ENCODE measurements at regions not wholly inside any gene's neighbourhood (a gene's known extent, or its start where the extent isn't known, plus 50 kb on each side); places are given as distances from the start of the nearest gene placed in this dataset.
"Not testable (repeated sequence)": the region's sequence is repeated elsewhere in the genome, so short reads cannot be mapped to it uniquely, and the experiment has no call there.

DNA sequence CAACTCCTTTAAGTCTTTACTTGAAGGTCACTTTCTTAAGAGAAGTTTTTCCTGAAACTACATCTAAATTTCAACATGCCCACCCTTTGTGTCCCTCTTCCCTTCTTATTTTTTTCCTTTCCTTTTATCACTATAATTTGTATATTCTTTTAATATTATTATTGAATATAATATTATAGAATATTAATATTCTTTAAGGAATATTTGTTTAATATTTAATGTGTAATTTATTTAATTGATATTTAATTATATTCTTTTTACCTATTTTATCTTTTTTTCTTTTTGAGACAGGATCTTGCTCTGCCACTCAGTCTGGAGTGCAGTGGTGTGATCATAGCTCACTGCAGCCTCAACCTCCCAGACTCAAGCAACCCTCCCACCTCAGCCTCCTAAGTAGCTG, 114.8 kb downstream of the KDR start:
- H3K27me3 Mint-ChIP-seq: no peaks in the 10 kb centered on the region
- DNase-seq (no peak), ATAC-seq (no peak)
- no peaks in the 10 kb centered on the region for H3K36me3 Mint-ChIP-seq (ENCODE audit: low read depth)
- H3K9me3 ChIP-seq (ENCODE audit: control insufficient read depth, low read length, poor library complexity, severe bottlenecking): no peaks in the 10 kb centered on the region
- no peaks in the 10 kb centered on the region for H3K4me1 Mint-ChIP-seq
- no peak overlapping the region for H3K27ac Mint-ChIP-seq
- no peak overlapping the region for H3K4me3 Mint-ChIP-seq

- H3K4me1 Mint-ChIP-seq: no peaks in the 10 kb centered on the region
- no peaks in the 10 kb centered on the region for H3K9me3 ChIP-seq (ENCODE audit: control insufficient read depth, low read length, poor library complexity, severe bottlenecking)
- no peak overlapping the region for H3K4me3 Mint-ChIP-seq
- H3K27me3 Mint-ChIP-seq: no peaks in the 10 kb centered on the region
- no peaks in the 10 kb centered on the region for H3K36me3 Mint-ChIP-seq (ENCODE audit: low read depth)
- no peak overlapping the region for H3K27ac Mint-ChIP-seq
- no peak for ATAC-seq
- DNase-seq: no peak
These were observed 117.0 kb downstream of the KDR start for GRCh38 chr4:55008166-55009056.

- DNase-seq (no peak), ATAC-seq (no peak)
- Mint-ChIP-seq H3K36me3 (ENCODE audit: low read depth) (no peaks in the 10 kb centered on the region), H3K27ac (no peak overlapping the region), H3K4me3 (no peak overlapping the region), H3K4me1 (no peaks in the 10 kb centered on the region), H3K27me3 (no peaks in the 10 kb centered on the region)
- no peaks in the 10 kb centered on the region for H3K9me3 ChIP-seq (ENCODE audit: control insufficient read depth, low read length, poor library complexity, severe bottlenecking)
These were observed 119.5 kb downstream of the KDR start for GRCh38 chr4:55005910-55006309.

DNA sequence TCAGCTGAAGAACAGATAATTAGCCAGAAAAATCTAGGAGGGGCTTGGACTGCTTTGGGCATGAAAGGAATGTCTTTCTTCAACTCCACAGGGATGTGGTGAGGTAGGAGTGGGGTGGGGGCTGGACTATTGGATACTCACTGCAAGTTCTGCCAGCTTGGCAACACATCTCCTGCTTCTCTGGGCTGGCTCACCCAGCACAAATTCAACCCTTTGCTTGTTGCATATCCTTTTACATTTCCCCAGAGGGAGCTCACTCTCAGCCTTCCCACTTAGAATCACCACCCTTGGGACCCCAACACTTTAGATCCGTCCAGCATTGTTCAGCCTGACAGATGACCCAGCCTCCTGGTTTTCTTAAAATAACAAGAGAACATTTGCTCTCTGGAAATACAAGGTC, 120.6 kb downstream of the KDR start:
- H3K4me1 Mint-ChIP-seq: no peaks in the 10 kb centered on the region
- no peak for DNase-seq
- no peak overlapping the region for H3K27ac Mint-ChIP-seq
- no peaks in the 10 kb centered on the region for H3K27me3 Mint-ChIP-seq
- H3K4me3 Mint-ChIP-seq: no peak overlapping the region
- no peaks in the 10 kb centered on the region for H3K9me3 ChIP-seq (ENCODE audit: control insufficient read depth, low read length, poor library complexity, severe bottlenecking)
- no peaks in the 10 kb centered on the region for H3K36me3 Mint-ChIP-seq (ENCODE audit: low read depth)
- no peak for ATAC-seq

DNA sequence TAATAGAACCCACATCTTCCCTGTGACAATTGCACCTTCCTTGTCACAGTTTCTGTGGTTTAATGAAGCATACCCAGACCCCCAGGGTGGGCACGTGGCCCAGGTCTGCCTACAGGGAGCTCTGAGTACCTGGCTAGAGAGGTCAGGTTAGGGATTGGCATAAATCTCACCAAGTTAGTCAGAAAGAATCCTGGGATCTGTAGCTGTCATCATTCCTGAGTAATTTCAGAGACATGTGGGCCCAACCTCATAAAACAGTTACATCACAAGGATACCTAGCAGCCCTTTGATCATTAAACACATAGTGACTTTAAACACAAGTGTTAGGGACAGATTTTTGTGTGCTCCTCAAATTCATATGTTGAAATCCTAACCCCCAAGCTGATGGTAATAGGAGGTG, 123.0 kb downstream of the KDR start:
- Mint-ChIP-seq H3K4me1 (no peaks in the 10 kb centered on the region), H3K27ac (no peak overlapping the region), H3K36me3 (ENCODE audit: low read depth) (no peaks in the 10 kb centered on the region), H3K27me3 (no peaks in the 10 kb centered on the region), H3K4me3 (no peak overlapping the region)
- DNase-seq: no peak
- no peak for ATAC-seq
- H3K9me3 ChIP-seq (ENCODE audit: control insufficient read depth, low read length, poor library complexity, severe bottlenecking): peaks cover 2% of the 10 kb centered on the region

DNA sequence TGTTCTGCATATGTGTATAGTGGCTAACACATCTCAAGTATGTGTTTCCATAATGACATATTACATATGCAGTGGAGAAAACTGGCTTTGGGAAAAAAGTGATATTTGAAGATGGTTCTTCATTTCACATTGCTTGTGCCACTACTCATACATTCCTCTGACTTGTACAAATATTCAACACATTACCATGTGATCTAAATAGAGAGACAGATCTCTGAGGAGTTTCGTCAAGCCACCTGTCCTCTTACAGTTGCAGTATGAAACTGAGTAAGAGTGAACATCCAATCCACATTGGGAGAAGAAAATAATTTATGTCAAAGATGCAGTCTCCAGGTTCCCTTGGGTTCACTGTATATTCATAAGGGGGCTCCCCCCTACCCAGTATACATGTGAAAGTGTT, 123.9 kb downstream of the KDR start:
- Mint-ChIP-seq H3K4me3 (no peak overlapping the region), H3K36me3 (ENCODE audit: low read depth) (no peaks in the 10 kb centered on the region), H3K4me1 (no peaks in the 10 kb centered on the region), H3K27me3 (no peaks in the 10 kb centered on the region), H3K27ac (no peak overlapping the region)
- no peak for DNase-seq
- H3K9me3 ChIP-seq (ENCODE audit: control insufficient read depth, low read length, poor library complexity, severe bottlenecking): peaks cover 2% of the 10 kb centered on the region
- ATAC-seq: no peak

DNA sequence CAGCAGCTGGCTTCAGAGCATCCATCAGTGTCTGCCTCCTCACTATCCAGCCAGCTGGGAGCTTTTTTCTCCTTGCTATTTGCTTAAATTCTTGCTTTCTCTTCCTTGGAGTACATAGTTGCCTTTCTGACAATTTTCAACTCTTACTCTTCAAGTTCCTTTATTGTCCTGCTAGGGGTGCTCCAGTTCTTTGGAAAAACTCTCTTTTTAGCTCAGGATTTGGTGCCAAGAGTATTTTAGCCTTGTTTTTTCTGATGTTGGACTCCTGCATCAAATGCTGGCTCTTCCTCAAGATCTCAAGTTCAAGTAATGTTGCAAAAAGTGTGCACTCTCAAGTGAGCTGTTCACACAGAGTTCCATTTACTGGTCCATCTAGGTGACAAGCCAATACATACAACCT, 126.4 kb downstream of the KDR start:
- no peak overlapping the region for H3K27ac Mint-ChIP-seq
- no peaks in the 10 kb centered on the region for H3K36me3 Mint-ChIP-seq (ENCODE audit: low read depth)
- DNase-seq (no peak), ATAC-seq (no peak)
- no peak overlapping the region for H3K4me3 Mint-ChIP-seq
- peaks cover 2% of the 10 kb centered on the region for H3K9me3 ChIP-seq (ENCODE audit: control insufficient read depth, low read length, poor library complexity, severe bottlenecking)
- no peaks in the 10 kb centered on the region for H3K4me1 Mint-ChIP-seq
- no peaks in the 10 kb centered on the region for H3K27me3 Mint-ChIP-seq

DNA sequence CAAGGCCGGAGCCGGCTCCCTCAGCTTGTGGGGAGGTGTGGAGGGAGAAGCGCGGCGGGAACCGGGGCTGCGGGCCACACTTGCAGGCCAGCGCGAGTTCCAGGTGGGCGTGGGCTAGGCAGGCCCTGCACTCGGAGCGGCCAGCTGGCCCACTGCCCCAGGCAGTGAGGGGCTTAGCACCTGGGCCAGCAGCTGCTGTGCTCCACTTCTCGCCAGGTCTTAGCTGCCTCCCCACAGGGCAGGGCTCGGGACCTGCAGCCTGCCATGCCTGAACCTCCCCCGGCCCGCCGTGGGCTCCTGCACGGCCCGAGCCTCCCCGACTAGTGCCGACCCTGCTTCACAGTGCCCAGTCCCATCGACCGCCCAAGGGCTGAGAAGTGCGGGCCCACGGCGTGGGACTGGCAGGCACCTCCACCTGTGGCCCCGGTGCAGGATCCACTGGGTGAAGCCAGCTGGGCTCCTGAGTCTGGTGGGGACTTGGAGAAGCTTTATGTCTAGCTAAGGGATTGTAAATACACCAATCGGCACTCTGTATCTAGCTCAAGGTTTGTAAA, 131.8 kb downstream of the KDR start:
- H3K36me3 Mint-ChIP-seq (ENCODE audit: low read depth); H3K27me3 Mint-ChIP-seq; H3K27ac Mint-ChIP-seq; H3K4me1 Mint-ChIP-seq; H3K4me3 Mint-ChIP-seq; DNase-seq; ATAC-seq; H3K9me3 ChIP-seq (ENCODE audit: control insufficient read depth, low read length, poor library complexity, severe bottlenecking): not testable (repeated sequence)

DNA sequence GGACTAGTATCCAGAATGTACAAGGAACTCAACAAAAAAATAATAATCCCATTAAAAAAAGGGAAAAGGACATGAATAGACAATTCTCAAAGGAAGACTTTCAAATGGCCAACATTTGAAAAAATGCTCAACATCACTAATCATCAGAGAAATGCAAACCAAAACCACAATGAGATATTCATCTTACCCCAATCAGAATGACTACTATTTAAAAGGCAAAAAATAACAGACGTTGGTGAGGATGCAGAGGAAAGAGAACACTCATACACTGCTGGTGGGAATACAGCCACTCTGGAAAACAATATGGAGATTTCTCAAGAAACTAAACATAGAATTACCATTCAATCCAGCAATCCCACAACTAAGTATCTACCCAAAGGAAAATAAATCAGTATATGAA, 133.1 kb downstream of the KDR start:
- no peak for ATAC-seq
- H3K4me1 Mint-ChIP-seq: no peaks in the 10 kb centered on the region
- DNase-seq: no peak
- H3K27me3 Mint-ChIP-seq: no peaks in the 10 kb centered on the region
- H3K36me3 Mint-ChIP-seq (ENCODE audit: low read depth): no peaks in the 10 kb centered on the region
- H3K4me3 Mint-ChIP-seq: no peak overlapping the region
- no peak overlapping the region for H3K27ac Mint-ChIP-seq
- H3K9me3 ChIP-seq (ENCODE audit: control insufficient read depth, low read length, poor library complexity, severe bottlenecking): peaks cover 2% of the 10 kb centered on the region

GRCh38 chr4:54988655-54989054, 136.7 kb downstream of the KDR start:
- H3K36me3 Mint-ChIP-seq (ENCODE audit: low read depth): no peaks in the 10 kb centered on the region
- H3K4me1 Mint-ChIP-seq: no peaks in the 10 kb centered on the region
- H3K9me3 ChIP-seq (ENCODE audit: control insufficient read depth, low read length, poor library complexity, severe bottlenecking): peaks cover 2% of the 10 kb centered on the region
- no peaks in the 10 kb centered on the region for H3K27me3 Mint-ChIP-seq
- no peak overlapping the region for H3K27ac Mint-ChIP-seq
- H3K4me3 Mint-ChIP-seq: no peak overlapping the region
- no peak for DNase-seq
- ATAC-seq: no peak

DNA sequence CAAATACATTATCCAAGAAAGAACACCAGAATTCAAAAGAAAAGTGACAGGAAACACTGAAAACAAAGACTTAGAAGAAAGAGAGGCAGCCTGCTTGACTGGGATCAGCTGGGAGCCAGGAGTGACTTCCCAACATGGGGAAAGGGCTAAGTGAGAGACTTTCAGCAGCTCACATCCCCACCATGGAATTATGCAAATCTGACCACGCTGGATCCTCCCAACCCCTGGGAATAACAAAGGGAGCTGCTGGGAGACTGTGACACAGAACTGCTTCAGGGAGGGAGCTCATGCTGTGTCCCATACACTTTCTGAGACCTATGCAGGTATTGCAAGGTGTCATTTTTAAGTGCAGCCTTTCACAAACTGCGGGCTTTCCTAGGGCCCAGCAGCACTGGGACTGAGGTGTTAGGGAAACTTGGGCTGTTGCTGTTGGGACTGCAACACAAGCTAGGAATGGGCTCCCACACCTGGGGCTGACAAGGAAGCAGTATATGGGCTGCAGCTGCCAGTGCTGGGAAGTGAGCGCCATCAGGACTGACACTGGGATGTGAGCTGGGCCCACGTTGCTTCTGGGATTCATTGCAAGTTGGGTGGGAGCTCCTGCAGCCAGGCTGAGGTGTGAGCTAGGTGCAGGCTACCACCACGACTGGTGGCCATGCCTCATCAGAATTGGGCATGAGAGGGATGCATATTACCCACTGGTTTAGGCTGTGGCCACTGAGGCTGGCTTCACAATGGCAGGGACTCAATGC, 139.1 kb downstream of the KDR start:
- no peaks in the 10 kb centered on the region for H3K27me3 Mint-ChIP-seq
- no peak for ATAC-seq
- no peak for DNase-seq
- no peaks in the 10 kb centered on the region for H3K4me1 Mint-ChIP-seq
- no peaks in the 10 kb centered on the region for H3K36me3 Mint-ChIP-seq (ENCODE audit: low read depth)
- no peaks in the 10 kb centered on the region for H3K9me3 ChIP-seq (ENCODE audit: control insufficient read depth, low read length, poor library complexity, severe bottlenecking)
- no peak overlapping the region for H3K4me3 Mint-ChIP-seq
- H3K27ac Mint-ChIP-seq: no peak overlapping the region

GRCh38 chr4:54976682-54977081, 148.7 kb downstream of the KDR start:
- no peaks in the 10 kb centered on the region for H3K9me3 ChIP-seq (ENCODE audit: control insufficient read depth, low read length, poor library complexity, severe bottlenecking)
- H3K27me3 Mint-ChIP-seq: peaks cover 30% of the 10 kb centered on the region
- no peaks in the 10 kb centered on the region for H3K4me1 Mint-ChIP-seq
- ATAC-seq (no peak), DNase-seq (no peak)
- no peak overlapping the region for H3K27ac Mint-ChIP-seq
- no peak overlapping the region for H3K4me3 Mint-ChIP-seq
- no peaks in the 10 kb centered on the region for H3K36me3 Mint-ChIP-seq (ENCODE audit: low read depth)

GRCh38 chr4:54976031-54976430, 149.4 kb downstream of the KDR start:
- H3K9me3 ChIP-seq (ENCODE audit: control insufficient read depth, low read length, poor library complexity, severe bottlenecking): no peaks in the 10 kb centered on the region
- Mint-ChIP-seq H3K36me3 (ENCODE audit: low read depth) (no peaks in the 10 kb centered on the region), H3K27me3 (peaks cover 30% of the 10 kb centered on the region), H3K4me3 (no peak overlapping the region), H3K27ac (no peak overlapping the region), H3K4me1 (no peaks in the 10 kb centered on the region)
- ATAC-seq (no peak), DNase-seq (no peak)

Data from T-helper 17 cell (primary cell).